WERI-Rb-1 (cell line): ENCODE measurements at regions not wholly inside any gene's neighbourhood (a gene's known extent, or its start where the extent isn't known, plus 50 kb on each side); places are given as distances from the start of the nearest gene placed in this dataset.

Experiments used
- DNase-seq: peaks from one replicate; pipeline ENCODE4 v3.0.0-alpha.2; 2020
- H3K27ac ChIP-seq: fragments of 250-450 bp; sonication (Bioruptor Pico); 2 replicates; pipeline ENCODE4 v1.5.1; 2020; ENCODE audit warnings: mild to moderate bottlenecking, moderate library complexity
- H3K27me3 ChIP-seq: fragments of 250-450 bp; sonication (Bioruptor Pico); 2 replicates; pipeline ENCODE4 v1.5.1; 2021; ENCODE audit warnings: mild to moderate bottlenecking, low read depth, moderate library complexity; ENCODE audit not compliant: insufficient read depth, severe bottlenecking
- H3K36me3 ChIP-seq: fragments of 250-450 bp; sonication (Bioruptor Pico); 2 replicates; pipeline ENCODE4 v1.5.1; 2020; ENCODE audit warnings: mild to moderate bottlenecking, moderate library complexity
- H3K4me3 ChIP-seq: 2 replicates; pipeline ENCODE4 v1.5.1; 2011; ENCODE audit warnings: low read depth, mild to moderate bottlenecking, control low read depth, low read length
- H3K9me3 ChIP-seq: fragments of 250-450 bp; sonication (Bioruptor Pico); 2 replicates; pipeline ENCODE4 v1.5.1; 2021; ENCODE audit warnings: mild to moderate bottlenecking, moderate library complexity; ENCODE audit not compliant: severe bottlenecking
- CTCF ChIP-seq: IDR thresholded peaks from 2 replicates; pipeline ENCODE4 v1.5.1; 2011; ENCODE audit warnings: low read depth, mild to moderate bottlenecking, control low read depth, inconsistent platforms, low read length

- no peak overlapping the region for H3K27ac ChIP-seq
- H3K27me3 ChIP-seq: no peaks in the 10 kb centered on the region
- peaks cover 6% of the 10 kb centered on the region for H3K9me3 ChIP-seq
These were observed 281.0 kb downstream of the SAMD5 start for GRCh38 chr6:147789430-147789947.

GRCh38 chr6:147793871-147794643 lies 285.6 kb downstream of the SAMD5 start:
- H3K27me3 ChIP-seq: no peaks in the 10 kb centered on the region
- TF ChIP-seq CTCF: no peak
- no peak for DNase-seq
- H3K4me3 ChIP-seq: no peak overlapping the region
- no peak overlapping the region for H3K27ac ChIP-seq
- H3K9me3 ChIP-seq: peaks cover 6% of the 10 kb centered on the region
- no peaks in the 10 kb centered on the region for H3K36me3 ChIP-seq

More at GRCh38 chr6:147789430-147789947, 281.0 kb downstream of the SAMD5 start:
- DNase-seq: no peak
- Histone ChIP-seq H3K36me3 (no peaks in the 10 kb centered on the region), H3K4me3 (no peak overlapping the region)
- TF ChIP-seq CTCF: no peak

- Histone ChIP-seq H3K9me3 (peaks cover 3% of the 10 kb centered on the region), H3K27me3 (no peaks in the 10 kb centered on the region), H3K4me3 (no peak overlapping the region), H3K27ac (no peak overlapping the region), H3K36me3 (no peaks in the 10 kb centered on the region)
- no peak for DNase-seq
- no peak for TF ChIP-seq CTCF
These were observed 294.0 kb downstream of the SAMD5 start for GRCh38 chr6:147802459-147802858.

GRCh38 chr6:147805155-147805554 lies 296.7 kb downstream of the SAMD5 start:
- no peak overlapping the region for H3K4me3 ChIP-seq
- no peak for DNase-seq
- H3K27me3 ChIP-seq: no peaks in the 10 kb centered on the region
- no peak for TF ChIP-seq CTCF
- H3K27ac ChIP-seq: no peak overlapping the region
- peaks cover 3% of the 10 kb centered on the region for H3K9me3 ChIP-seq
- no peaks in the 10 kb centered on the region for H3K36me3 ChIP-seq

GRCh38 chr6:147806697-147807096 lies 298.2 kb downstream of the SAMD5 start:
- no peak for TF ChIP-seq CTCF
- DNase-seq: no peak
- Histone ChIP-seq H3K4me3 (no peak overlapping the region), H3K9me3 (peaks cover 3% of the 10 kb centered on the region), H3K27me3 (no peaks in the 10 kb centered on the region), H3K27ac (no peak overlapping the region), H3K36me3 (no peaks in the 10 kb centered on the region)
